ENCODE measurements at regions not wholly inside any gene's neighbourhood (a gene's known extent, or its start where the extent isn't known, plus 50 kb on each side); places are given as distances from the start of the nearest gene placed in this dataset.

- Histone ChIP-seq H2AK5ac (ENCODE audit: low read depth, low read length) (no peak overlapping the region), H3K79me1 (ENCODE audit: low read depth, low read length) (no peaks in the 10 kb centered on the region), H3K27me3 (replicated peaks in 1 of 4; ENCODE audit: control insufficient read depth in 3 of 4, extremely low read depth in 1 of 4, insufficient read depth in 3 of 4, low read length in 3 of 4) (no peaks in the 10 kb centered on the region), H3K9ac (replicated peaks in 1 of 4; ENCODE audit: extremely low read depth in 1 of 4, low read depth in 3 of 4, low read length in 3 of 4) (no peak overlapping the region), H3K4me2 (ENCODE audit: insufficient read depth in 1 of 2, low read depth in 2 of 2, low read length in 2 of 2) (no peak overlapping the region), H3K23ac (ENCODE audit: insufficient read length) (no peak overlapping the region), H3K4me3 (ENCODE audit: extremely low read depth in 1 of 4, insufficient read depth in 2 of 4, low read depth in 3 of 4, low read length in 4 of 4) (no peak overlapping the region), H2BK120ac (replicated peaks; ENCODE audit: low read depth, low read length) (no peak overlapping the region), H3K56ac (replicated peaks; ENCODE audit: insufficient read length, low read depth, low read length) (no peak overlapping the region), H3K79me2 (ENCODE audit: control insufficient read depth in 1 of 2, insufficient read depth in 2 of 2, low read length in 2 of 2) (no peaks in the 10 kb centered on the region), H3K14ac (ENCODE audit: insufficient read length) (no peak overlapping the region), H3K4me1 (replicated peaks in 1 of 4; ENCODE audit: control insufficient read depth in 3 of 4, insufficient read depth in 4 of 4, low read length in 3 of 4) (no peaks in the 10 kb centered on the region), H2BK12ac (ENCODE audit: low read depth, low read length) (no peak overlapping the region), H3K4ac (replicated peaks; ENCODE audit: insufficient read length, low read depth, low read length) (no peak overlapping the region), H4K5ac (ENCODE audit: insufficient read length, low read depth, low read length) (no peak overlapping the region), H2BK15ac (ENCODE audit: low read length) (no peak overlapping the region), H2AFZ (ENCODE audit: low read length) (no peak overlapping the region), H3K18ac (ENCODE audit: extremely low read depth, low read length) (no peak overlapping the region), H4K8ac (ENCODE audit: extremely low read depth, insufficient read depth, low read length) (no peak overlapping the region), H2BK5ac (ENCODE audit: low read depth, low read length) (no peak overlapping the region), H3K27ac (ENCODE audit: low read depth, low read length) (no peak overlapping the region), H3K36me3 (ENCODE audit: control insufficient read depth in 2 of 4, insufficient read depth in 4 of 4, low read length in 3 of 4) (no peaks in the 10 kb centered on the region), H4K91ac (replicated peaks; ENCODE audit: insufficient read length, low read length) (no peak overlapping the region), H4K20me1 (replicated peaks in 1 of 2; ENCODE audit: control insufficient read depth in 1 of 2, insufficient read depth in 2 of 2, low read length in 2 of 2) (no peaks in the 10 kb centered on the region), H3K9me3 (ENCODE audit: insufficient read depth in 2 of 2, low read depth in 1 of 2, low read length in 1 of 2) (peaks cover 3 to 4% of the 10 kb centered on the region in 2 experiments), H2BK20ac (ENCODE audit: low read length) (no peak overlapping the region), H3K23me2 (ENCODE audit: low read depth, low read length) (no peaks in the 10 kb centered on the region)
- ChIA-PET CTCF (ENCODE audit: partially characterized antibody) (no interaction called here), POLR2A (ENCODE audit: partially characterized antibody) (no interaction called here)
- WGBS, 2 experiments (ENCODE audit: extremely low coverage in 1 of 2, insufficient coverage in 1 of 2, insufficient read length in 1 of 2, insufficient replicate concordance in 2 of 2, low coverage in 1 of 2, low lambda C conversion rate in 2 of 2, missing lambda C conversion rate in 1 of 2), result 100% methylated on average over 1 of the region's 1 CpG; no CpG with 5 or more reads in 1 of the 2 experiments
- DNase-seq (ENCODE audit: low read depth in 1 of 2, low spot score in 2 of 2) (no peak), FAIRE-seq (no peak)
- TF ChIP-seq SIX5 (IDR thresholded peaks at IDR 0.05; ENCODE audit: low read depth, low read length), result no peak
- TF ChIP-seq TBP (IDR thresholded peaks at IDR 0.05; ENCODE audit: low read depth, low read length), result no peak
- TF ChIP-seq RNF2 (IDR thresholded peaks at IDR 0.05; ENCODE audit: borderline replicate concordance, low read depth, low read length, missing control alignments, poor library complexity, severe bottlenecking), result no peak
- no peak for TF ChIP-seq POLR2A (IDR thresholded peaks at IDR 0.05; ENCODE audit: control extremely low read depth in 1 of 2, low read depth in 2 of 2, low read length in 2 of 2)
- no peak for TF ChIP-seq NANOG (IDR thresholded peaks at IDR 0.05; ENCODE audit: insufficient read depth, low read depth, low read length, poor library complexity, severe bottlenecking)
These were observed 933.2 kb downstream of the TRIB2 start for GRCh38 chr2:13649918-13650317.

Data from H1 (cell line).